Skin epidermis (tissue), 12 donors: ENCODE measurements at regions not wholly inside any gene's neighbourhood (a gene's known extent, or its start where the extent isn't known, plus 50 kb on each side); places are given as distances from the start of the nearest gene placed in this dataset.
"Not testable (repeated sequence)": the region's sequence is repeated elsewhere in the genome, so short reads cannot be mapped to it uniquely, and the experiment has no call there.

Experiments
- H3K27ac ChIP-seq, 21 experiments: fragments of 200-600 bp; sonication (generic) in 11 of 21; one replicate each; pipeline ENCODE4 v1.5.0; 2020; ENCODE audit warnings: mild to moderate bottlenecking in 3 of 21, inconsistent platforms in 2 of 21, moderate library complexity in 2 of 21
- H3K4me3 ChIP-seq, 7 experiments: fragments of 200-600 bp; sonication (generic) in 2 of 7; one replicate each; pipeline ENCODE4 v1.5.0; 2020; ENCODE audit warnings: inconsistent platforms in 2 of 7, mild to moderate bottlenecking in 2 of 7, moderate library complexity in 1 of 7

- H3K4me3 ChIP-seq = no peak overlapping the region
- no peak overlapping the region for H3K27ac ChIP-seq
Measured at GRCh38 chr4:28279249-28279648, 1418.6 kb downstream of the STIM2 start.

DNA sequence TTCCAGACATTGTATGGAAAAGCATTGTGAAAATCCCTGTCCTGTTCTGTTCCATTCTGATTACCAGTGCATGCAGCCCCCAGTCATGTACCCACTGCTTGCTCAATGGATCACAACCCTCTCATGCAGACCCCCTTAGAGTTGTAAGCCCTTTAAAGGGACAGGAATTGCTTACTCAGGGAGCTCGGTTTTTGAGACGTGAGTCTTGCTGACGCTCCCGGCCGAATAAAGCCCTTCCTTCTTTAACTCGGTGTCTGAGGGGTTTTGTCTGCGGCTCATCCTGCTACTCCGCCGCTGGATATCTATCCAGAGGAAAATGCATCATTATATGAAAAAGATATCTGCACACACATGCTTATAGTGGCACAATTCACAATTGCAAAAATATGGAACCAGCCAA, 1425.6 kb downstream of the STIM2 start:
- H3K4me3 ChIP-seq, H3K27ac ChIP-seq: not testable (repeated sequence)

GRCh38 chr4:28287831-28288233, 1427.2 kb downstream of the STIM2 start:
- H3K27ac ChIP-seq = no peak overlapping the region
- H3K4me3 ChIP-seq = no peak overlapping the region

GRCh38 chr4:28296239-28296638, 1435.6 kb downstream of the STIM2 start:
- no peak overlapping the region for H3K4me3 ChIP-seq
- no peak overlapping the region for H3K27ac ChIP-seq

DNA sequence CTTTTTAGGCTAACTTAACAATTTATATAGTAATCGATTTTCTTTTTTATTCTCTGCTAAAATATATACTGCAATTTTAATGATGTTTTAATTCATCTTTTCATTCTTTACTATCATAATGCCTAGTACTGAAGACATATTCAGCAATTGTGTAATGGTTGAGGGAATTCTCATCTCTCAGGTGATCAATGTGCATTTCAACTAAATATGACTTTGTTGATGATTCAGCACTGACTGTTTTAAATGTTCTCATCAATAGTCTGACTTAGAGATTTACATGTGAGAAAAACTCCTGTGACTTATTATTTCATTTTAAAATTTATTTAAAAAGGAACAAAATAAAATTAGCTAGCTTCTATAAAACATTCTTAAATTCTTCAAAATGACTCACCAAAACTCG, 1450.3 kb downstream of the STIM2 start:
- no peak overlapping the region for H3K27ac ChIP-seq
- no peak overlapping the region for H3K4me3 ChIP-seq

DNA sequence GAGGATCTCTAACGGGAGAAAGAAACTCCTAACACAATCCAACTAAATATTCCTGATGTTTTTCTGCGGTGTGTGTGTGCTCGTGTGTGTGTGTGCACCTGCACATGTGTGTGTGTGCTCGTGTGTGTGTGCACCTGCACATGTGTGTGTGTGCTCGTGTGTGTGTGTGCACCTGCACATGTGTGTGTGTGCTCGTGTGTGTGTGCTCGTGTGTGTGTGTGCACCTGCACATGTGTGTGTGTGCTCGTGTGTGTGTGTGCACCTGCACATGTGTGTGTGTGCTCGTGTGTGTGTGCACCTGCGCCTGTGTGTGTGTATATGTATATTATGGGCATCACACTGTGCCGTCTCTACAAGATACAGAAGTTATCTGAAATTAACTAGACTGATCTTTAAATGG, 1451.9 kb downstream of the STIM2 start:
- not testable (repeated sequence) for H3K27ac ChIP-seq, H3K4me3 ChIP-seq

DNA sequence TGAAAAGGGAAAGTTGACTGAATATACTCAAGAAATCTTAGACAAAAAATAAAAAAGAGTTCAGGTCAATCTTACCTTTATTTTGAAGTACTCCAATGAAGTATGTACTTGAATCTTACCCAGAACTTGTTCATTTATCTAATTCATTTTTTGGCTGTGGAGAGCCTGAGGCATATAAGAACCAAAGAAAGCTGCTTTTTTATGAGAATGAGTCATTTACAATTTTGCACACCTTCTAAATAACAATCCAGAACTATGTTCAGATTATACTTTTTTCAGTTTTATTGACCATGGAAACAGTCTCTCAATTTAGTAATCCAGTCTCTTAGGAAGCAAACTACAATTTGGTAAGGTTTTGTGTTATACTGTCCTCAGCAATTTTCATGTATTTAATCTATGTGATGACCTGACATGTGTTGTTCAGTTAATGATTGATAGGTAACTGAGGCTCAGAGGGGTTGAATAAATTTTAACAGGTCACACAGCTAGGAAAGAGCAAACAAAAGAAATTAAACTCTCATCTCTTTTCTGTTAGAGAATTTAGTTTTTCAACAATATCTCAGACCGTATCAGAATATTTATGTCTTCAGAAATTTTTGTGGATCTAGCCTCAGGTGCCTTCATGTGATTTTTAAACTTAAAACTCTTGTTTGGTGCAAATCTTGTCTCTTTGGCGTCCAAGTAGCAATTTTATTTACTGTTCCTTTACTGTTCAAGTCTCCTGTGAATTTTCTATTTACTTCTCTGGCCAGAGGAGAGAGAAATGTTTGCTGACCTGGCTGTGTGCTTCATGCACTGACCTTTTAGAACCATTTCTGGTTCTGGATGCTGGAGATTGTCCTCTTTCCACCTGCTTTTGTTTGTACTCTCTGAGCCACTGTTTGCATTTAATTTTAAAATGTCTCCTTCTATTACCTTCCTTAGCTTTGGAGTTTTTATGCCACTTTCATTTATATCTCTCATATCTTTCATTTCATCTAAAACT, 1453.4 kb downstream of the STIM2 start:
- H3K27ac ChIP-seq = no peak overlapping the region
- no peak overlapping the region for H3K4me3 ChIP-seq

GRCh38 chr4:28317221-28317620, 1456.6 kb downstream of the STIM2 start:
- no peak overlapping the region for H3K4me3 ChIP-seq
- H3K27ac ChIP-seq = no peak overlapping the region

- Histone ChIP-seq H3K27ac (no peak overlapping the region), H3K4me3 (no peak overlapping the region)
Measured at GRCh38 chr4:28334249-28334648, 1473.6 kb downstream of the STIM2 start.

DNA sequence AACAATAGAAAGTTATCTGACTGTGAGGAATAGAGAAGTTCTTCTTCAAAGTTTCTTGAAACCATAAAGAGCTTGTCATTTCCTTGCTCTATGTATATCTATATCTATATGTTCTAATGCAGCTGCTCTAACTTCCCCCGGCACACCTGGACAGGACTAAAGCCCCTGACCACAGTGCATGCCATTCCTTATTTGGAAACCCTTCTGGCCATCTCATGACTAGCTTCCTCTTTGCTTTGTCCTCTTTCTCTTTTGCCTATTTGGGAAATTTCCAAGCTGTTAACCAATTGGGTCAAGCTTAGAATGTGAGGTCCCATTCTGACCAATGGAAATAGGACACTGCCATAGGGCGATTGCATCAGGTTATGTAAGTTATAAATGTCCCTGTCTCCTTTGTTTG, 1481.1 kb downstream of the STIM2 start:
- Histone ChIP-seq H3K4me3 (no peak overlapping the region), H3K27ac (no peak overlapping the region)

GRCh38 chr4:28350485-28350884, 1489.8 kb downstream of the STIM2 start:
- Histone ChIP-seq H3K27ac (no peak overlapping the region), H3K4me3 (no peak overlapping the region)

DNA sequence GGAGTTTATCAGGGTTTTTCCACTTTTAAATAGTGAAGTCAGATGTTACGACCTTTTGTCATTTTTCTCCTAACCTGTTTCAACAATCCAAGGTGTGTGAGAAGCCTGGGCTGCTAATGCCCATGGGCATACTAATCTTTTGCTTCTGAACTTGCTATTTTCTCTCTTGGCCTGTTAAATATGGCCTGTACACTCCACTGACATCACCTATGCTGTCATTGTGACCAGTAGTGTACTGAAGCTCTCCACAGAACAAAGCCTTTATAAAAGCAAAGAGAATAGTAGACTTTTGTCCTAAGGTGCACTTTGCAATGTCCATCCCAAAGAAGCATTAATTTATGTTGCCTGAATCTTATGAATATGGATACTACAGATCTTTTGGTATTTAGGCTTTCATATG, 1490.5 kb downstream of the STIM2 start:
- H3K27ac ChIP-seq = no peak overlapping the region
- H3K4me3 ChIP-seq = no peak overlapping the region

GRCh38 chr4:28351826-28352225, 1491.2 kb downstream of the STIM2 start:
- H3K27ac ChIP-seq = no peak overlapping the region
- H3K4me3 ChIP-seq = no peak overlapping the region

GRCh38 chr4:28354880-28355656, 1494.4 kb downstream of the STIM2 start:
- H3K4me3 ChIP-seq = no peak overlapping the region
- H3K27ac ChIP-seq = no peak overlapping the region

GRCh38 chr4:28357990-28358389, 1497.3 kb downstream of the STIM2 start:
- Histone ChIP-seq H3K4me3 (no peak overlapping the region), H3K27ac (no peak overlapping the region)

DNA sequence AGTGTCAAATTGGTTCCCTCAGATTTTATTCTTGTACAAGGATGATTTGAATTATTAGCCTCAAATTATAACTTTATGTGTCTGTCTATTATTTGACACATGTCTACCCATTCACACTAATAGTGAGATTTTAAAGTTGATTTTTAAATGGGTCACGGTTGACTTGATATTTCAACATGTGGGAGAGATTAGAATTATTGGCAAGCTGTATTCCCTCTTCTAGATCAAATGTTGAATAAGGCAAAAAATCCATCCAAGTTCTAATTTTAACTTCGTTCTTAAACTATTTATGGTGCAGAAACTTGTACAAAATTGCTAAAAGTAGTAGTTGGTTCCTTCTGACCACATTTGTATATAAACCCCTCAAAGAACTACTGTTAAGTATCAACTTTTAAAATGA, 1498.0 kb downstream of the STIM2 start:
- H3K27ac ChIP-seq = no peak overlapping the region
- H3K4me3 ChIP-seq = no peak overlapping the region

- no peak overlapping the region for H3K27ac ChIP-seq
- no peak overlapping the region for H3K4me3 ChIP-seq
Measured at GRCh38 chr4:28360681-28361080, 1500.0 kb downstream of the STIM2 start.

DNA sequence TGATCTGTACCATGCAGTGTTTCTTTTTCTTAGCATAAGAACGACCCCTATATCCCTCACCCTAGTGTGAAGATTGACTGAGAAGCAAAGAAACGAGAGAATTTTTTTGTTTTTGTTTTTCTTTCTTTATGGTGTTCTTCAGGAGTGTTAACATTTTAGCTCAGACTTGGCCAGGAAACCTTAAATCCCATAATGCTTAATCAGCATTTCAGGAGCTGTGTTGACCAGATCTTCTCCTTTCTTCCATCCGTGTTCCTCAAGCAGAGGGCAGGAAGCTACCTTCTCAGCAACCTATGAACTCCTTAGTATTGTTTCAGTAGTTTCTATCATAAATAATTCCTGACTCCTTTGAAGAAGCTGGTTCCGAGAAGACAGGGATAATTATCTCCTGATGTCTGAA, 1501.5 kb downstream of the STIM2 start:
- no peak overlapping the region for H3K4me3 ChIP-seq
- H3K27ac ChIP-seq = no peak overlapping the region

- Histone ChIP-seq H3K4me3 (no peak overlapping the region), H3K27ac (no peak overlapping the region)
Measured at GRCh38 chr4:28369499-28369898, 1508.9 kb downstream of the STIM2 start.

DNA sequence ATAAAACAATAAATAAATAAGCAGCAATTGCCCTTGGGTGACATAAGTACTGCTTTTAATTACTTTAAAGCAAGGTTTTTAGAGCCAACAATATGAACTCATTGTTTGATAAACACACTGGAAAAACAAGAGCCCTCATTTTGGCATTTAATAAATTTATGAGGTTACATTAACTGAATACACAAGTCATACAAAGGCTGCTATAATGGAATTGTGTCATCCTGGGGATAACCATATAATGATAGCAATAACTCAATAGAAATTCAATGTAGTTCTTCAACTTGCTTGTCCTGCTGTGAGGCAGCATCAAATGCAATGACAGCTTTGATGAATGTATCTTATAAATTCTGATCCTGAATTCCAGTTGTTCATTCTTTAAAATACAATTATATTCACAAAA, 1512.5 kb downstream of the STIM2 start:
- Histone ChIP-seq H3K27ac (no peak overlapping the region), H3K4me3 (no peak overlapping the region)

- no peak overlapping the region for H3K4me3 ChIP-seq
Measured at GRCh38 chr4:28373601-28374000, 1513.0 kb downstream of the STIM2 start.

More at GRCh38 chr4:28373601-28374000, 1513.0 kb downstream of the STIM2 start:
- no peak overlapping the region for H3K27ac ChIP-seq
